ENCODE measurements at regions not wholly inside any gene's neighbourhood (a gene's known extent, or its start where the extent isn't known, plus 50 kb on each side); places are given as distances from the start of the nearest gene placed in this dataset.

- no peak for DNase-seq
Observed at GRCh38 chr14:39847194-39847593, 415.0 kb upstream of the FBXO33 start.

- DNase-seq, result peak in 1 of 3 experiments; percentile 14
Observed at GRCh38 chr14:39843881-39844280, 411.6 kb upstream of the FBXO33 start.

- DNase-seq, result no peak
Observed at GRCh38 chr14:39841088-39841487, 408.9 kb upstream of the FBXO33 start.

- DNase-seq, result no peak
Observed at GRCh38 chr14:39827901-39828655, 395.8 kb upstream of the FBXO33 start.

GRCh38 chr14:39812532-39813320 lies 380.5 kb upstream of the FBXO33 start:
- DNase-seq, result no peak

GRCh38 chr14:39807271-39807670 lies 375.0 kb upstream of the FBXO33 start:
- DNase-seq, result no peak

- DNase-seq, result no peak
Observed at GRCh38 chr14:39784461-39784860, 352.2 kb upstream of the FBXO33 start.

- DNase-seq, result no peak
Observed at GRCh38 chr14:39781466-39781865, 349.2 kb upstream of the FBXO33 start.

- no peak for DNase-seq
Observed at GRCh38 chr14:39773387-39774126, 341.3 kb upstream of the FBXO33 start.

- DNase-seq, result no peak
Observed at GRCh38 chr14:39772627-39773026, 340.4 kb upstream of the FBXO33 start.

GRCh38 chr14:39768589-39768988 lies 336.4 kb upstream of the FBXO33 start:
- DNase-seq, result peak in 1 of 3 experiments; percentile 18

- no peak for DNase-seq
Observed at GRCh38 chr14:39766397-39767000, 334.3 kb upstream of the FBXO33 start.

GRCh38 chr14:39765676-39766075 lies 333.4 kb upstream of the FBXO33 start:
- DNase-seq, result no peak

GRCh38 chr14:39763402-39763890 lies 331.2 kb upstream of the FBXO33 start:
- no peak for DNase-seq

- DNase-seq, result no peak
Observed at GRCh38 chr14:39762576-39763401, 330.6 kb upstream of the FBXO33 start.

GRCh38 chr14:39755269-39755878 lies 323.1 kb upstream of the FBXO33 start:
- DNase-seq, result no peak

GRCh38 chr14:39740454-39740853 lies 308.2 kb upstream of the FBXO33 start:
- peak in 1 of 3 experiments; percentile 32 for DNase-seq

GRCh38 chr14:39739796-39740195 lies 307.6 kb upstream of the FBXO33 start:
- no peak for DNase-seq

- peak in 2 of 3 experiments; percentile 55 to 76 for DNase-seq
Observed at GRCh38 chr14:39734306-39734705, 302.1 kb upstream of the FBXO33 start.

- no peak for DNase-seq
Observed at GRCh38 chr14:39733741-39734140, 301.5 kb upstream of the FBXO33 start.

GRCh38 chr14:39731912-39732311 lies 299.7 kb upstream of the FBXO33 start:
- DNase-seq, result no peak

Measured in NCI-H1417 (cell line).